HepG2 (cell line): ENCODE measurements at regions not wholly inside any gene's neighbourhood (a gene's known extent, or its start where the extent isn't known, plus 50 kb on each side); places are given as distances from the start of the nearest gene placed in this dataset.

Experiments used
- ARNT ChIP-seq: fragments of 450-650 bp; IDR thresholded peaks from 2 replicates; pipeline ENCODE4 v1.6.1; 2017
- CEBPB ChIP-seq: IDR thresholded peaks from 2 replicates; pipeline ENCODE4 v1.6.1; 2011; ENCODE audit warnings: low read depth, low read length, improper control_type of control experiment, borderline replicate concordance
- GTF2F1 ChIP-seq: fragments of 150-350 bp; IDR thresholded peaks from 2 replicates; pipeline ENCODE4 v1.6.1; 2014; ENCODE audit warnings: low read length
- HDAC2 ChIP-seq: sonication (generic); formaldehyde crosslinking; IDR thresholded peaks from 2 replicates; pipeline ENCODE4 v1.4.0; 2020; ENCODE audit warnings: missing genetic modification reagents
- IRX3 ChIP-seq: sonication (generic); formaldehyde crosslinking; IDR thresholded peaks from 2 replicates; pipeline ENCODE4 v1.8.1; 2023; ENCODE audit warnings: mild to moderate bottlenecking, low read depth, missing genetic modification reagents, borderline replicate concordance
- RBFOX2 ChIP-seq: fragments of 200-400 bp; formaldehyde crosslinking; IDR thresholded peaks from 2 replicates; pipeline ENCODE4 v1.6.1; 2017; ENCODE audit warnings: low read depth, mild to moderate bottlenecking, low read length
- SRSF1 ChIP-seq: fragments of 200-400 bp; formaldehyde crosslinking; optimal IDR thresholded peaks from 2 replicates; pipeline ENCODE3; 2017; ENCODE audit warnings: mild to moderate bottlenecking, low read depth, low read length, moderate library complexity
- YEATS2 ChIP-seq: sonication (generic); formaldehyde crosslinking; IDR thresholded peaks from 2 replicates; pipeline ENCODE4 v1.4.0; 2020; ENCODE audit warnings: missing genetic modification reagents, borderline replicate concordance
- TF ChIP-seq, protein P1 (sequence below): sonication (generic); formaldehyde crosslinking; IDR thresholded peaks from 2 replicates; pipeline ENCODE4 v1.5.0; 2020; ENCODE audit warnings: mild to moderate bottlenecking, missing genetic modification reagents, moderate library complexity

DNA sequence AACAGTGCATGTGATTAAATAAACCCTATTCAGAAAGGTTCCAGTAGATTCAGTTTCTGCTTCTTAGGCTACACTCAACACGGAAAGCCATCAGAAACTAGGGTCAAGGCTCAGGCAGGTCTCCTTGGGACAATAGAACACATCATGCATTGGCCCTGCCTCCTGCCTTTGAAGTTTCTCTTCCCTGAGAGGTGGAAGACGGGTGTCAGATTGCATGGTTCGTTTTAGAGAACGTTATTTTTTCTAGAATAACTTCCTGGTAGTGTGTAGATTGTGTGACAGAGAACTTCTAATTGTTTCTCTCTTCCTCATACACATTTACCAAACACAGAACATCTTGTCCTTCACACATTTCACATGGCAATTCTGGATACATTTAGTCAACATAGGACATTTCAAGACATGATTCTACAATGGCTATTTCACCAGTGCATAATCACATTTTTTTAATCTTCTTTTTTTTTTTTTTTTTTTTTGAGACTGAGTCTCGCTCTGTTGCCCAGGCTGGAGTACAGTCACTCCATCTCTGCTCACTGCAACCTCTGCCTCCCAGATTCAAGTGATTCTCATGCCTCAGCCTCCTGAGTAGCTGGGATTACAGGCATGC lies 106.6 kb upstream of the AMN1 start:
- TF ChIP-seq, protein P1, sequence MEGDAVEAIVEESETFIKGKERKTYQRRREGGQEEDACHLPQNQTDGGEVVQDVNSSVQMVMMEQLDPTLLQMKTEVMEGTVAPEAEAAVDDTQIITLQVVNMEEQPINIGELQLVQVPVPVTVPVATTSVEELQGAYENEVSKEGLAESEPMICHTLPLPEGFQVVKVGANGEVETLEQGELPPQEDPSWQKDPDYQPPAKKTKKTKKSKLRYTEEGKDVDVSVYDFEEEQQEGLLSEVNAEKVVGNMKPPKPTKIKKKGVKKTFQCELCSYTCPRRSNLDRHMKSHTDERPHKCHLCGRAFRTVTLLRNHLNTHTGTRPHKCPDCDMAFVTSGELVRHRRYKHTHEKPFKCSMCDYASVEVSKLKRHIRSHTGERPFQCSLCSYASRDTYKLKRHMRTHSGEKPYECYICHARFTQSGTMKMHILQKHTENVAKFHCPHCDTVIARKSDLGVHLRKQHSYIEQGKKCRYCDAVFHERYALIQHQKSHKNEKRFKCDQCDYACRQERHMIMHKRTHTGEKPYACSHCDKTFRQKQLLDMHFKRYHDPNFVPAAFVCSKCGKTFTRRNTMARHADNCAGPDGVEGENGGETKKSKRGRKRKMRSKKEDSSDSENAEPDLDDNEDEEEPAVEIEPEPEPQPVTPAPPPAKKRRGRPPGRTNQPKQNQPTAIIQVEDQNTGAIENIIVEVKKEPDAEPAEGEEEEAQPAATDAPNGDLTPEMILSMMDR (CRISPR knock-in tag) = no peak
- no peak for TF ChIP-seq CEBPB
- TF ChIP-seq YEATS2 = no peak
- no peak for TF ChIP-seq SRSF1
- TF ChIP-seq RBFOX2 = no peak
- TF ChIP-seq IRX3 = no peak
- no peak for TF ChIP-seq GTF2F1
- no peak for TF ChIP-seq HDAC2 (CRISPR knock-in tag)
- no peak for TF ChIP-seq ARNT
